ENCODE measurements at regions not wholly inside any gene's neighbourhood (a gene's known extent, or its start where the extent isn't known, plus 50 kb on each side); places are given as distances from the start of the nearest gene placed in this dataset.

GRCh38 chr6:67885081-67886033 is 749.7 kb upstream of the ADGRB3 start:
- TF ChIP-seq POLR2AphosphoS5 (IDR thresholded peaks at IDR 0.05; ENCODE audit: low read depth, low read length) (no peak), REST (IDR thresholded peaks at IDR 0.05; ENCODE audit: insufficient read depth in 1 of 2, low read depth in 2 of 2, low read length in 2 of 2) (no peak), TAF1 (IDR thresholded peaks at IDR 0.05; ENCODE audit: borderline replicate concordance, insufficient read depth, low read length) (no peak)
